ENCODE measurements at regions not wholly inside any gene's neighbourhood (a gene's known extent, or its start where the extent isn't known, plus 50 kb on each side); places are given as distances from the start of the nearest gene placed in this dataset.

DNA sequence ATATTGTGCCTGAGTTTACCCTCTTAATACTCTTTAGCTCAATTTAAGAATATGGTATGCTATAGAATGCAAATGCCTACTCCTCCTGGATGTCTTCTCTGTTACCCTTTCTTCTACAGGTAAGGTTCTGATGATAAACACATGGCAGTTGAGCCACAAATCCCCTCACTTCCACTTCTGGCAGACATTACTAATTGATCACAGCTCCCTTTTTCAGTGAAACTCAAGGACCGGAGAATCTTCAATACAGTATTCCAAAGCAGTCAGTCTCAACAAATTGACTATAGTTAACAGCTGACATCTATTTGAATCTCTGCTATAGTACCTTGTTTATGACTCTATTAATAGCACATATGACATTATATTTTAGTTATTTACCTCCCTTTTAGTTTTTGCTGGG lies 232.1 kb upstream of the ADAMTS9 start:
- TF ChIP-seq ZNF221 (tag by site-specific recombination; IDR thresholded peaks at IDR 0.05; ENCODE audit: borderline replicate concordance) (no peak), CTCF (tag by site-specific recombination; IDR thresholded peaks at IDR 0.05) (no peak), ZBTB49 (tag by site-specific recombination; IDR thresholded peaks at IDR 0.05; ENCODE audit: low read depth) (no peak), ZNF626 (tag by site-specific recombination; IDR thresholded peaks at IDR 0.05) (no peak), ZNF513 (tag by site-specific recombination; IDR thresholded peaks at IDR 0.05) (no peak), ZNF777 (tag by site-specific recombination; IDR thresholded peaks at IDR 0.05; ENCODE audit: borderline replicate concordance) (no peak), ZNF658 (tag by site-specific recombination; IDR thresholded peaks at IDR 0.05) (no peak), ZNF707 (tag by site-specific recombination; IDR thresholded peaks at IDR 0.05) (no peak), ZNF692 (tag by site-specific recombination; IDR thresholded peaks at IDR 0.05) (no peak), ZNF24 (tag by site-specific recombination; IDR thresholded peaks at IDR 0.05) (no peak)
- TF ChIP-seq, protein P1, sequence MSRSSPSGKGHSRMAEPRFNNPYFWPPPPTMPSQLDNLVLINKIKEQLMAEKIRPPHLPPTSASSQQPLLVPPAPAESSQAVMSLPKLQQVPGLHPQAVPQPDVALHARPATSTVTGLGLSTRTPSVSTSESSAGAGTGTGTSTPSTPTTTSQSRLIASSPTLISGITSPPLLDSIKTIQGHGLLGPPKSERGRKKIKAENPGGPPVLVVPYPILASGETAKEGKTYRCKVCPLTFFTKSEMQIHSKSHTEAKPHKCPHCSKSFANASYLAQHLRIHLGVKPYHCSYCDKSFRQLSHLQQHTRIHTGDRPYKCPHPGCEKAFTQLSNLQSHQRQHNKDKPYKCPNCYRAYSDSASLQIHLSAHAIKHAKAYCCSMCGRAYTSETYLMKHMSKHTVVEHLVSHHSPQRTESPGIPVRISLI (tag by site-specific recombination; IDR thresholded peaks at IDR 0.05): no peak

All from HEK293 (cell line).